CD4-positive, alpha-beta T cell (primary cell): ENCODE measurements at regions not wholly inside any gene's neighbourhood (a gene's known extent, or its start where the extent isn't known, plus 50 kb on each side); places are given as distances from the start of the nearest gene placed in this dataset.

ENCODE experiments used
- ATAC-seq: fragments of 200-7000 bp; cut with Tn5 transposase; one replicate; pipeline ENCODE4 v1.10.0; 2022; ENCODE audit warnings: mild to moderate bottlenecking; ENCODE audit not compliant: poor library complexity
- CTCF ChIA-PET: fragments of 350-600 bp; sonication (Branson Sonifier 250); formaldehyde crosslinking; loops from one replicate; lab custom pipeline; 2021; ENCODE audit warnings: antibody characterized with exemption, inconsistent platforms; lab: Charles Lee
- POLR2A ChIA-PET: fragments of 350-600 bp; sonication (Branson Sonifier 250); formaldehyde crosslinking; loops from one replicate; lab custom pipeline; 2021; ENCODE audit warnings: antibody characterized with exemption, inconsistent platforms; lab: Charles Lee
- DNase-seq, 14 experiments: peaks; one replicate each; pipeline ENCODE4 v3.0.0-alpha.2; 2013 to 2020; ENCODE audit warnings: mixed read lengths in 2 of 14
- H3K27ac ChIP-seq, 2 donors: one replicate each; pipeline versions ENCODE4 v1.5.1 to v1.7.0; 2013; ENCODE audit warnings: low read length in 2 of 2, low read depth in 1 of 2, mild to moderate bottlenecking in 1 of 2
- H3K27me3 ChIP-seq, 2 experiments: 1 replicate in 1 of 2; 2 replicates in 1 of 2; pipeline versions ENCODE4 v1.6.1 to v1.7.0; 2013; ENCODE audit warnings: low read length in 2 of 2, control low read depth in 1 of 2, mild to moderate bottlenecking in 1 of 2, moderate library complexity in 1 of 2; ENCODE audit not compliant: insufficient read depth in 2 of 2, control insufficient read depth in 1 of 2
- H3K36me3 ChIP-seq: one replicate; pipeline ENCODE4 v1.6.1; 2013; ENCODE audit warnings: low read length, control low read depth; ENCODE audit not compliant: insufficient read depth
- H3K4me1 ChIP-seq: one replicate; pipeline ENCODE4 v1.6.1; 2013; ENCODE audit warnings: low read length, control low read depth; ENCODE audit not compliant: insufficient read depth
- H3K4me3 ChIP-seq: one replicate; pipeline ENCODE4 v1.5.1; 2013; ENCODE audit warnings: mild to moderate bottlenecking, low read length, moderate library complexity
- H3K9me3 ChIP-seq, 2 experiments: 1 replicate in 1 of 2; 2 replicates in 1 of 2; pipeline versions ENCODE4 v1.6.1 to v1.7.0; 2013; ENCODE audit warnings: low read length in 2 of 2, mild to moderate bottlenecking in 2 of 2, control low read depth in 1 of 2, moderate library complexity in 1 of 2; ENCODE audit not compliant: control insufficient read depth in 1 of 2, insufficient read depth in 1 of 2
- H3K27ac Mint-ChIP-seq: one replicate; pipeline ENCODE4 v1.8.0; 2020; ENCODE audit warnings: mixed read lengths
- H3K27me3 Mint-ChIP-seq: one replicate; pipeline ENCODE4 v1.8.0; 2021; ENCODE audit warnings: mixed read lengths
- H3K36me3 Mint-ChIP-seq: one replicate; pipeline ENCODE4 v1.8.0; 2021; ENCODE audit warnings: low read depth, mixed read lengths
- H3K4me1 Mint-ChIP-seq: one replicate; pipeline ENCODE4 v1.8.0; 2021; ENCODE audit warnings: low read depth, mixed read lengths
- H3K4me3 Mint-ChIP-seq: one replicate; pipeline ENCODE4 v1.8.0; 2020; ENCODE audit warnings: mild to moderate bottlenecking, mixed read lengths
- H3K9me3 Mint-ChIP-seq: one replicate; pipeline ENCODE4 v1.8.0; 2020; ENCODE audit warnings: mixed read lengths
- CTCF ChIP-seq: fragments of 200-600 bp; IDR thresholded peaks from one replicate; pipeline ENCODE4 v1.8.0; 2022; ENCODE audit warnings: antibody characterized with exemption, mild to moderate bottlenecking
- intact Hi-C, 2 experiments: fragments of 100-400 bp; cut with DNase I in 1 of 2; cut with micrococcal nuclease in 1 of 2; formaldehyde crosslinking; loops; one replicate each; pipeline versions ENCODE4 v1.15.1 to v1.9.0; 2023 to 2025; cut with DNase I, micrococcal nuclease

GRCh38 chr6:47162231-47162630 lies 120.1 kb upstream of the ADGRF1 start:
- Mint-ChIP-seq H3K27me3 (peaks cover 5% of the 10 kb centered on the region), H3K27ac (no peak overlapping the region), H3K4me1 (no peaks in the 10 kb centered on the region), H3K4me3 (no peak overlapping the region), H3K36me3 (no peaks in the 10 kb centered on the region), H3K9me3 (no peaks in the 10 kb centered on the region)
- no peak for TF ChIP-seq CTCF
- no peaks in the 10 kb centered on the region for H3K27me3 ChIP-seq
- no peaks in the 10 kb centered on the region for H3K36me3 ChIP-seq
- intact Hi-C loops: no loop called here
- POLR2A ChIA-PET: no interaction called here
- no peak overlapping the region for H3K27ac ChIP-seq
- ATAC-seq (no peak), DNase-seq (no peak)
- CTCF ChIA-PET: no interaction called here
- H3K4me1 ChIP-seq: no peaks in the 10 kb centered on the region
- H3K4me3 ChIP-seq: no peak overlapping the region
- no peaks in the 10 kb centered on the region for H3K9me3 ChIP-seq

DNA sequence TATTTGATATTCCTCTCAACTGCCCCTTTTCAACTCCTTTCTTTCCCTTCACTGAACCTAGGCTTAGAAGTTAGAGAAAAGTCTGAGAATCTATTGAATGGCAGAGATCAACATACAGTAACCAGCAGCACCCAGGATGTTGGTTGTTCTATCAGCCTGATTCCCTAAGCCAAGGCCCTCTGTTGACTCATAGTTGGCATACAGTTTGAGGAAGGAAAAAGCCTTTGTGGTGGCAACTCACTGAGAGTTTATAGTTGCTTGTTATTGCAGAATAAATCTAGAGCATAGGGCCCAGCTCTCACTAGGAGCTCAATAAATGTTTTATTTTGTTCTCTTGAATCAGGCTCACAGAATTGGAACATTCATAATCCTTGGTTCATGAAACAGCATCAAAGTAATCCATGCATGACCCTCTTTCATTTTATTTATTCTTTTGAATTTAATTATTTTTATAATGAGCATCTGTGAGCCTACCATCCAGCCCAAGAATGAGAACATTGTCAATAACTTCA lies 119.1 kb upstream of the ADGRF1 start:
- Mint-ChIP-seq H3K4me1 (no peaks in the 10 kb centered on the region), H3K27me3 (peaks cover 5% of the 10 kb centered on the region), H3K9me3 (no peaks in the 10 kb centered on the region), H3K4me3 (no peak overlapping the region), H3K36me3 (no peaks in the 10 kb centered on the region), H3K27ac (no peak overlapping the region)
- CTCF ChIA-PET: no interaction called here
- ATAC-seq (no peak), DNase-seq (peak in 3 of 14 experiments; percentile 8 to 29 (median 23))
- Histone ChIP-seq H3K36me3 (no peaks in the 10 kb centered on the region), H3K4me1 (no peaks in the 10 kb centered on the region), H3K4me3 (no peak overlapping the region), H3K27me3 (peaks cover 0 to 2% of the 10 kb centered on the region in 2 experiments), H3K9me3 (no peaks in the 10 kb centered on the region), H3K27ac (no peak overlapping the region)
- no peak for TF ChIP-seq CTCF
- POLR2A ChIA-PET: no interaction called here
- intact Hi-C loops: no loop called here

- Histone ChIP-seq H3K27me3 (peaks cover 0 to 3% of the 10 kb centered on the region in 2 experiments), H3K4me1 (no peaks in the 10 kb centered on the region), H3K9me3 (no peaks in the 10 kb centered on the region), H3K27ac (no peak overlapping the region), H3K36me3 (no peaks in the 10 kb centered on the region), H3K4me3 (no peak overlapping the region)
- no peak for ATAC-seq
- no peak for TF ChIP-seq CTCF
- Mint-ChIP-seq H3K4me1 (no peaks in the 10 kb centered on the region), H3K4me3 (no peak overlapping the region), H3K9me3 (no peaks in the 10 kb centered on the region), H3K27me3 (peaks cover 5% of the 10 kb centered on the region), H3K36me3 (no peaks in the 10 kb centered on the region), H3K27ac (no peak overlapping the region)
- ChIA-PET CTCF (no interaction called here), POLR2A (no interaction called here)
- no peak for DNase-seq
- intact Hi-C loops: no loop called here
Measured at GRCh38 chr6:47160702-47161101, 118.6 kb upstream of the ADGRF1 start.
